Esophagus (tissue), 2 donors: ENCODE measurements at regions not wholly inside any gene's neighbourhood (a gene's known extent, or its start where the extent isn't known, plus 50 kb on each side); places are given as distances from the start of the nearest gene placed in this dataset.

Source experiments
- H3K27ac ChIP-seq, 2 donors: one replicate each; pipeline ENCODE4 v1.5.1; 2013; ENCODE audit warnings: low read depth in 2 of 2, mild to moderate bottlenecking in 2 of 2, inconsistent platforms in 1 of 2, low read length in 1 of 2, moderate library complexity in 1 of 2
- H3K27me3 ChIP-seq, 2 donors: one replicate each; pipeline ENCODE4 v1.6.1; 2013; ENCODE audit warnings: low read length in 2 of 2, control low read depth in 1 of 2, mild to moderate bottlenecking in 1 of 2; ENCODE audit not compliant: insufficient read depth in 2 of 2, control insufficient read depth in 1 of 2
- H3K36me3 ChIP-seq, 2 donors: one replicate each; pipeline ENCODE4 v1.6.1; 2013; ENCODE audit warnings: low read length in 1 of 2; ENCODE audit not compliant: control insufficient read depth in 2 of 2, insufficient read depth in 2 of 2
- H3K4me1 ChIP-seq, 2 donors: one replicate each; pipeline ENCODE4 v1.6.1; 2013; ENCODE audit warnings: low read length in 1 of 2; ENCODE audit not compliant: control insufficient read depth in 2 of 2, insufficient read depth in 2 of 2
- H3K4me3 ChIP-seq, 2 donors: one replicate each; pipeline ENCODE4 v1.5.1; 2013; ENCODE audit warnings: low read length in 2 of 2, mild to moderate bottlenecking in 2 of 2, low read depth in 1 of 2, moderate library complexity in 1 of 2
- H3K9me3 ChIP-seq, 2 donors: one replicate each; pipeline ENCODE4 v1.6.1; 2013; ENCODE audit warnings: mild to moderate bottlenecking in 2 of 2, low read depth in 1 of 2, low read length in 1 of 2, moderate library complexity in 1 of 2; ENCODE audit not compliant: control insufficient read depth in 2 of 2, insufficient read depth in 1 of 2
- WGBS, 2 donors: extraction: QIAGEN DNeasy Blood & Tissue Kit; methylation state at CpG; one replicate each; pipeline ENCODE4 v1.1.7; 2013; 5-methylcytosine and 5-hydroxymethylcytosine counted together
- donor health status: healthy with polysubstance abuse.
- donor health status: Bipolar disorder and iron deficiency.

GRCh38 chr10:106500925-106501525 lies 663.5 kb downstream of the SORCS1 start:
- H3K4me1 ChIP-seq = no peaks in the 10 kb centered on the region
- H3K4me3 ChIP-seq = no peak overlapping the region
- H3K27me3 ChIP-seq = no peaks in the 10 kb centered on the region
- no peaks in the 10 kb centered on the region for H3K9me3 ChIP-seq
- no peak overlapping the region for H3K27ac ChIP-seq
- no peaks in the 10 kb centered on the region for H3K36me3 ChIP-seq

- Histone ChIP-seq H3K27ac (no peak overlapping the region), H3K4me3 (no peak overlapping the region), H3K9me3 (no peaks in the 10 kb centered on the region), H3K27me3 (peaks cover 0 to 3% of the 10 kb centered on the region in 2 donors), H3K36me3 (no peaks in the 10 kb centered on the region), H3K4me1 (no peaks in the 10 kb centered on the region)
- 36 to 56% methylated on average over 1 of the region's 1 CpG for WGBS, 2 donors
Observed at GRCh38 chr10:106500041-106500924, 664.2 kb downstream of the SORCS1 start.

GRCh38 chr10:106499448-106499847 lies 665.1 kb downstream of the SORCS1 start:
- Histone ChIP-seq H3K27ac (no peak overlapping the region), H3K27me3 (peaks cover 0 to 3% of the 10 kb centered on the region in 2 donors), H3K36me3 (no peaks in the 10 kb centered on the region), H3K4me3 (no peak overlapping the region), H3K9me3 (no peaks in the 10 kb centered on the region), H3K4me1 (no peaks in the 10 kb centered on the region)
- 75 to 89% methylated on average over 2 of the region's 2 CpGs for WGBS, 2 donors

GRCh38 chr10:106498675-106499074 lies 665.8 kb downstream of the SORCS1 start:
- Histone ChIP-seq H3K9me3 (no peaks in the 10 kb centered on the region), H3K4me3 (no peak overlapping the region), H3K27ac (no peak overlapping the region), H3K27me3 (peaks cover 0 to 3% of the 10 kb centered on the region in 2 donors), H3K36me3 (no peaks in the 10 kb centered on the region), H3K4me1 (no peaks in the 10 kb centered on the region)
- 61 to 71% methylated on average over 4 of the region's 4 CpGs for whole genome bisulfite sequencing, 2 donors

- Histone ChIP-seq H3K27me3 (peaks cover 0 to 3% of the 10 kb centered on the region in 2 donors), H3K9me3 (no peaks in the 10 kb centered on the region), H3K36me3 (no peaks in the 10 kb centered on the region), H3K4me3 (no peak overlapping the region), H3K27ac (no peak overlapping the region), H3K4me1 (no peaks in the 10 kb centered on the region)
- WGBS, 2 donors = 85 to 89% methylated on average over 3 of the region's 3 CpGs
Observed at GRCh38 chr10:106495931-106496330, 668.6 kb downstream of the SORCS1 start.

GRCh38 chr10:106493751-106494150 lies 670.8 kb downstream of the SORCS1 start:
- H3K36me3 ChIP-seq = no peaks in the 10 kb centered on the region
- no peaks in the 10 kb centered on the region for H3K9me3 ChIP-seq
- no peak overlapping the region for H3K4me3 ChIP-seq
- H3K27ac ChIP-seq = no peak overlapping the region
- WGBS, 2 donors = 53 to 68% methylated on average over 1 of the region's 1 CpG
- H3K27me3 ChIP-seq = peaks cover 0 to 3% of the 10 kb centered on the region in 2 donors
- no peaks in the 10 kb centered on the region for H3K4me1 ChIP-seq

- Histone ChIP-seq H3K27ac (no peak overlapping the region), H3K4me3 (no peak overlapping the region), H3K36me3 (no peaks in the 10 kb centered on the region), H3K27me3 (peaks cover 0 to 3% of the 10 kb centered on the region in 2 donors), H3K4me1 (no peaks in the 10 kb centered on the region), H3K9me3 (no peaks in the 10 kb centered on the region)
- 73 to 75% methylated on average over 3 of the region's 3 CpGs for WGBS, 2 donors
Observed at GRCh38 chr10:106493226-106493625, 671.3 kb downstream of the SORCS1 start.

GRCh38 chr10:106487726-106488125 lies 676.8 kb downstream of the SORCS1 start:
- 47 to 74% methylated on average over 1 of the region's 1 CpG for WGBS, 2 donors
- Histone ChIP-seq H3K27ac (no peak overlapping the region), H3K4me1 (no peaks in the 10 kb centered on the region)

GRCh38 chr10:106481598-106482275 lies 682.8 kb downstream of the SORCS1 start:
- 58 to 65% methylated on average over 4 of the region's 4 CpGs for WGBS, 2 donors
- Histone ChIP-seq H3K4me1 (no peaks in the 10 kb centered on the region), H3K27ac (no peak overlapping the region), H3K4me3 (no peak overlapping the region), H3K36me3 (no peaks in the 10 kb centered on the region), H3K9me3 (no peaks in the 10 kb centered on the region), H3K27me3 (no peaks in the 10 kb centered on the region)

More at GRCh38 chr10:106487726-106488125, 676.8 kb downstream of the SORCS1 start:
- no peaks in the 10 kb centered on the region for H3K36me3 ChIP-seq
- H3K9me3 ChIP-seq = no peaks in the 10 kb centered on the region
- no peaks in the 10 kb centered on the region for H3K27me3 ChIP-seq
- no peak overlapping the region for H3K4me3 ChIP-seq
